Body of pancreas (tissue), 4 donors: ENCODE measurements at regions not wholly inside any gene's neighbourhood (a gene's known extent, or its start where the extent isn't known, plus 50 kb on each side); places are given as distances from the start of the nearest gene placed in this dataset.
"Not testable (repeated sequence)": the region's sequence is repeated elsewhere in the genome, so short reads cannot be mapped to it uniquely, and the experiment has no call there.

Experiments used
- CTCF ChIP-seq, 7 experiments: fragments of 450-650 bp in 4 of 7; fragments of 200-600 bp in 3 of 7; sonication (generic) in 3 of 7; IDR thresholded peaks; one replicate each; pipeline ENCODE4 v1.5.1; 2016 to 2019; ENCODE audit warnings: antibody characterized with exemption in 7 of 7
- POLR2A ChIP-seq, 3 donors: fragments of 450-650 bp; IDR thresholded peaks; one replicate each; pipeline ENCODE4 v1.6.1; 2016; ENCODE audit warnings: antibody characterized with exemption in 3 of 3, mild to moderate bottlenecking in 2 of 3

- not testable (repeated sequence) for TF ChIP-seq POLR2A, CTCF (IDR thresholded peaks at IDR 0.05)
Measured at GRCh38 chr2:87695596-87696323, 52.1 kb upstream of the PLGLB2 start.
